Lower leg skin (tissue), 3 donors: ENCODE measurements at regions not wholly inside any gene's neighbourhood (a gene's known extent, or its start where the extent isn't known, plus 50 kb on each side); places are given as distances from the start of the nearest gene placed in this dataset.

Experiments
- CTCF ChIP-seq, 3 donors: fragments of 450-650 bp; IDR thresholded peaks; one replicate each; pipeline ENCODE4 v1.5.1; 2016; ENCODE audit warnings: antibody characterized with exemption in 3 of 3, mild to moderate bottlenecking in 3 of 3, moderate library complexity in 2 of 3
- POLR2A ChIP-seq, 2 donors: fragments of 450-650 bp; IDR thresholded peaks; one replicate each; pipeline ENCODE4 v1.6.1; 2016 to 2017; ENCODE audit warnings: antibody characterized with exemption in 2 of 2, mild to moderate bottlenecking in 1 of 2, moderate library complexity in 1 of 2

GRCh38 chr12:25842254-25842653 lies 116.2 kb upstream of the RASSF8 start:
- TF ChIP-seq CTCF (IDR thresholded peaks at IDR 0.05) (no peak), POLR2A (IDR thresholded peaks at IDR 0.05) (no peak)
